ENCODE measurements at regions not wholly inside any gene's neighbourhood (a gene's known extent, or its start where the extent isn't known, plus 50 kb on each side); places are given as distances from the start of the nearest gene placed in this dataset.

- Histone ChIP-seq H3K4ac (replicated peaks; ENCODE audit: insufficient read length, low read depth, low read length) (no peak overlapping the region), H3K23ac (ENCODE audit: insufficient read length) (no peak overlapping the region), H3K4me1 (replicated peaks in 1 of 4; ENCODE audit: control insufficient read depth in 3 of 4, insufficient read depth in 4 of 4, low read length in 3 of 4) (no peaks in the 10 kb centered on the region), H3K36me3 (ENCODE audit: control insufficient read depth in 2 of 4, insufficient read depth in 4 of 4, low read length in 3 of 4) (no peaks in the 10 kb centered on the region), H3K27me3 (replicated peaks in 1 of 4; ENCODE audit: control insufficient read depth in 3 of 4, extremely low read depth in 1 of 4, insufficient read depth in 3 of 4, low read length in 3 of 4) (no peaks in the 10 kb centered on the region), H2BK20ac (ENCODE audit: low read length) (no peak overlapping the region), H4K8ac (ENCODE audit: extremely low read depth, insufficient read depth, low read length) (no peak overlapping the region), H3K79me1 (ENCODE audit: low read depth, low read length) (no peaks in the 10 kb centered on the region), H4K5ac (ENCODE audit: insufficient read length, low read depth, low read length) (no peak overlapping the region), H2BK15ac (ENCODE audit: low read length) (no peak overlapping the region), H3K79me2 (ENCODE audit: control insufficient read depth in 1 of 2, insufficient read depth in 2 of 2, low read length in 2 of 2) (no peaks in the 10 kb centered on the region), H2AFZ (ENCODE audit: low read length) (no peak overlapping the region), H3K18ac (ENCODE audit: extremely low read depth, low read length) (no peak overlapping the region), H4K91ac (replicated peaks; ENCODE audit: insufficient read length, low read length) (no peak overlapping the region), H3K56ac (replicated peaks; ENCODE audit: insufficient read length, low read depth, low read length) (no peak overlapping the region), H2AK5ac (ENCODE audit: low read depth, low read length) (no peak overlapping the region), H3K27ac (ENCODE audit: low read depth, low read length) (no peak overlapping the region), H3K4me2 (ENCODE audit: insufficient read depth in 1 of 2, low read depth in 2 of 2, low read length in 2 of 2) (no peak overlapping the region), H3K4me3 (ENCODE audit: extremely low read depth in 1 of 4, insufficient read depth in 2 of 4, low read depth in 3 of 4, low read length in 4 of 4) (no peak overlapping the region), H2BK5ac (ENCODE audit: low read depth, low read length) (no peak overlapping the region), H4K20me1 (replicated peaks in 1 of 2; ENCODE audit: control insufficient read depth in 1 of 2, insufficient read depth in 2 of 2, low read length in 2 of 2) (no peaks in the 10 kb centered on the region), H3K14ac (ENCODE audit: insufficient read length) (no peak overlapping the region), H3K9ac (replicated peaks in 1 of 4; ENCODE audit: extremely low read depth in 1 of 4, low read depth in 3 of 4, low read length in 3 of 4) (no peak overlapping the region), H2BK12ac (ENCODE audit: low read depth, low read length) (no peak overlapping the region), H2BK120ac (replicated peaks; ENCODE audit: low read depth, low read length) (no peak overlapping the region), H3K9me3 (ENCODE audit: insufficient read depth in 2 of 2, low read depth in 1 of 2, low read length in 1 of 2) (peaks cover 0 to 6% of the 10 kb centered on the region in 2 experiments; a peak in 3 of 4 replicates), H3K23me2 (ENCODE audit: low read depth, low read length) (no peaks in the 10 kb centered on the region)
- DNase-seq (ENCODE audit: low read depth in 1 of 2, low spot score in 2 of 2), result no peak
- no peak for FAIRE-seq
- 85% methylated on average over 2 of the region's 2 CpGs; no CpG with 5 or more reads in 1 of the 2 experiments for WGBS, 2 experiments (ENCODE audit: extremely low coverage in 1 of 2, insufficient coverage in 1 of 2, insufficient read length in 1 of 2, insufficient replicate concordance in 2 of 2, low coverage in 1 of 2, low lambda C conversion rate in 2 of 2, missing lambda C conversion rate in 1 of 2)
- ChIA-PET CTCF (ENCODE audit: partially characterized antibody) (no interaction called here), POLR2A (ENCODE audit: partially characterized antibody) (no interaction called here)
- TF ChIP-seq SUZ12 (IDR thresholded peaks at IDR 0.05; ENCODE audit: low read length) (no peak), TAF1 (IDR thresholded peaks at IDR 0.05; ENCODE audit: low read depth, low read length) (no peak), KDM1A (IDR thresholded peaks at IDR 0.05; ENCODE audit: borderline replicate concordance, low read length) (no peak), FOSL1 (IDR thresholded peaks at IDR 0.05; ENCODE audit: insufficient read depth, low read depth, low read length) (no peak), SP1 (IDR thresholded peaks at IDR 0.05; ENCODE audit: low read depth, low read length) (no peak), ATF2 (IDR thresholded peaks at IDR 0.05; ENCODE audit: low read length) (no peak), GTF2F1 (IDR thresholded peaks at IDR 0.05; ENCODE audit: borderline replicate concordance, low read depth, low read length) (no peak), PHF8 (conservative IDR thresholded peaks at IDR 0.05; ENCODE audit: low read depth, low read length) (no peak), SIRT6 (IDR thresholded peaks at IDR 0.05; ENCODE audit: low read length) (no peak), KDM5A (IDR thresholded peaks at IDR 0.05; ENCODE audit: low read length) (no peak), SP2 (IDR thresholded peaks at IDR 0.05; ENCODE audit: low read length) (no peak), TAF7 (optimal IDR thresholded peaks at IDR 0.05; ENCODE audit: borderline replicate concordance, low read depth, low read length) (no peak), SP4 (IDR thresholded peaks at IDR 0.05; ENCODE audit: low read length) (no peak)
Observed at GRCh38 chr13:75181906-75182305, 300.1 kb downstream of the TBC1D4 start.
